ENCODE measurements at regions not wholly inside any gene's neighbourhood (a gene's known extent, or its start where the extent isn't known, plus 50 kb on each side); places are given as distances from the start of the nearest gene placed in this dataset.

GRCh38 chr7:50152486-50152885 is 59.4 kb upstream of the ZPBP start:
- no peak for TF ChIP-seq CTCF (IDR thresholded peaks at IDR 0.05)
- no peak for TF ChIP-seq EZH2 (IDR thresholded peaks at IDR 0.05)
- TF ChIP-seq EZH2phosphoT487 (IDR thresholded peaks at IDR 0.05): no peak
